Stimulated activated naive B cell treated with anti-CD40 and anti-IgM and Interleukin-4, amounts not matched to agents 10 μg/mL and 1 μg/mL and 100 μg/mL, for 72 hours (primary cell): ENCODE measurements at regions not wholly inside any gene's neighbourhood (a gene's known extent, or its start where the extent isn't known, plus 50 kb on each side); places are given as distances from the start of the nearest gene placed in this dataset.

Experiments used
- ATAC-seq, 2 donors: fragments of 150-1000 bp; cut with Tn5 transposase; replicated peaks; 2 replicates each; pipeline ENCODE4 v1.10.0; 2021; ENCODE audit warnings: moderate library complexity in 1 of 2
- DNase-seq: peaks from one replicate; pipeline ENCODE4 v3.0.0; 2021
- H3K27ac Mint-ChIP-seq: one replicate; pipeline ENCODE4 v1.8.0; 2022; ENCODE audit warnings: mild to moderate bottlenecking, mixed read lengths
- H3K27me3 Mint-ChIP-seq, 2 donors: one replicate each; pipeline ENCODE4 v1.8.0; 2022; ENCODE audit warnings: mixed read lengths in 2 of 2
- H3K36me3 Mint-ChIP-seq, 2 donors: one replicate each; pipeline ENCODE4 v1.8.0; 2022; ENCODE audit warnings: mixed read lengths in 2 of 2, mild to moderate bottlenecking in 1 of 2
- H3K4me1 Mint-ChIP-seq, 2 donors: one replicate each; pipeline ENCODE4 v1.8.0; 2022; ENCODE audit warnings: mixed read lengths in 2 of 2, mild to moderate bottlenecking in 1 of 2
- H3K4me3 Mint-ChIP-seq, 2 donors: one replicate each; pipeline ENCODE4 v1.8.0; 2022; ENCODE audit warnings: mild to moderate bottlenecking in 2 of 2, mixed read lengths in 2 of 2, moderate library complexity in 1 of 2
- H3K9me3 Mint-ChIP-seq, 2 donors: one replicate each; pipeline ENCODE4 v1.8.0; 2022; ENCODE audit warnings: mixed read lengths in 2 of 2, mild to moderate bottlenecking in 1 of 2

DNA sequence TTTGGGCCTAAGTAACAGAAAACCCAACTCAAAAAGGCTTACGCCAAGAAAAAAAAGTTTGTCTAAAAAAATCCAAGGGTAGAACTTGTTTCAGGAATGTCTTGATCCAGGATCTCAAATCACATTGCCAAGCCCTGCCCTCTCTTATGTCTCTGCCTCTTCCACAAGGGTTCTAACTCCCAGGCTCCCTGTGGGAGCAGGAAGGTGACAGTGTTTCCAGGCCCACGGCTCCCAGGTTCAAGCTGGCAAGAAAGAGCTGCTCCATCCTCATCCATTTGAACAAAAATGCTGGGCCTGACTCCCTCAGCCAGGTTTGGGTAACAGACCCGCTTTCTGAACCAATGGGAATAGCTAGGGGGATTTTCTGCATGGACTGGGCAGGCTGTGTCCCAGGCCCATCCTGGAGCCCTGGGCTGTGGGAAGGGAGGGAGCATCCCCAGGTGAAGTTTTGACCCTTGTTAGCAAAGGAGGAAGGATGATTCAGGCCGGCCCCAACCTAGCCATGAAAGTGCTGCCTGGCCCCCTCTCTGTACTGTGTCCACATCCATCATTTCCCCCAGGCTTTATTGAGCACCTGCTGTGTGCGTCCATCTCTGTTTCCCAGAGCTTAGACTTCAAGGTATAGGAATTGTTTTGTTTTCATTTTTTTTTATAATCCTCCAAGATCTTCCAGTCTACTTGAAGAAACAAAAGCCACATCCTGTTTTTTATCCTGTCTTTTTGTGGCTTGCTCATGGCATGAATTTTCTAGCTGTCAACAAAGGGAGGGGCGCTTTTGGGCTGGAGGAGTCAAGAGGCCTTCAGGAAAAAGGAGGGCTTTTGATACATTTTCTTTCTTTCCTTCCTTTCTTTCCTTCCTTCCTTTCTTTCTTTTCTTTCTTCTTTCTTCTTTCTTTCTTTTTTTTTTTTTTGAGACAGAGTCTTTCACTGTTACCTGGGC, 159.8 kb downstream of the TFAP2C start:
- Mint-ChIP-seq H3K27ac (no peak overlapping the region), H3K9me3 (peaks cover 0 to 2% of the 10 kb centered on the region in 2 donors), H3K27me3 (peaks cover under 1 to 1% of the 10 kb centered on the region in 2 donors), H3K36me3 (no peaks in the 10 kb centered on the region), H3K4me1 (no peaks in the 10 kb centered on the region), H3K4me3 (no peak overlapping the region)
- DNase-seq (no peak), ATAC-seq (no peak)

GRCh38 chr20:56793916-56794315, 164.8 kb downstream of the TFAP2C start:
- Mint-ChIP-seq H3K27ac (no peak overlapping the region), H3K4me3 (no peak overlapping the region)
- no peak for DNase-seq

DNA sequence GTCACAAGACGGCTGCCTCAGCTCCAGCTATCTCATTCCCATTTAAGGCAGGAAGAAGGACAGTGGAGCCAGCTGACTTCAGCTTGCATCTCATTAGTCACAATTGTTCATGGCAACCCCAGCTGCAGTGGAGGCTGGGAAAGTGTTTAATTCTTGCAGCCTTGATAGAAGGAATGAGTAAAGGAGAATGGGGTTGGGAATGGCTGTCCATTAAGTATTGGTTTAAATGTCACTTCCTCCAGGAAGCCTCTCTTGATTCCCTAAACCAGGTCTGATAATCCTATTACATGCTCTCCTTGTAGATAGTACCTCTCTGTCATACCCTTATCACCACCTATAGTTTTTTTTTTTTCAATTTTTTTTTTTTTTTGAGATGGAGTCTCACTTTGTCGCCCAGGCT, 166.4 kb downstream of the TFAP2C start:
- Mint-ChIP-seq H3K4me1 (no peaks in the 10 kb centered on the region), H3K4me3 (no peak overlapping the region), H3K9me3 (peaks cover 8 to 9% of the 10 kb centered on the region in 2 donors), H3K27ac (no peak overlapping the region), H3K36me3 (no peaks in the 10 kb centered on the region), H3K27me3 (peaks cover 10 to 11% of the 10 kb centered on the region in 2 donors)
- no peak for ATAC-seq
- no peak for DNase-seq

More at GRCh38 chr20:56793916-56794315, 164.8 kb downstream of the TFAP2C start:
- Mint-ChIP-seq H3K9me3 (peaks cover 6 to 8% of the 10 kb centered on the region in 2 donors), H3K4me1 (no peaks in the 10 kb centered on the region), H3K36me3 (no peaks in the 10 kb centered on the region), H3K27me3 (peaks cover 10 to 11% of the 10 kb centered on the region in 2 donors)
- ATAC-seq = no peak

GRCh38 chr20:56796345-56796744, 167.2 kb downstream of the TFAP2C start:
- Mint-ChIP-seq H3K36me3 (no peaks in the 10 kb centered on the region), H3K9me3 (peaks cover 8 to 9% of the 10 kb centered on the region in 2 donors), H3K4me3 (no peak overlapping the region), H3K27ac (no peak overlapping the region), H3K27me3 (peaks cover 14 to 15% of the 10 kb centered on the region in 2 donors), H3K4me1 (no peaks in the 10 kb centered on the region)
- ATAC-seq = no peak
- DNase-seq = no peak

GRCh38 chr20:56797023-56797422, 167.9 kb downstream of the TFAP2C start:
- Mint-ChIP-seq H3K9me3 (peaks cover 8 to 9% of the 10 kb centered on the region in 2 donors), H3K27me3 (peaks cover 14 to 15% of the 10 kb centered on the region in 2 donors), H3K4me1 (no peaks in the 10 kb centered on the region), H3K36me3 (no peaks in the 10 kb centered on the region), H3K4me3 (no peak overlapping the region), H3K27ac (no peak overlapping the region)
- DNase-seq = no peak
- no peak for ATAC-seq

DNA sequence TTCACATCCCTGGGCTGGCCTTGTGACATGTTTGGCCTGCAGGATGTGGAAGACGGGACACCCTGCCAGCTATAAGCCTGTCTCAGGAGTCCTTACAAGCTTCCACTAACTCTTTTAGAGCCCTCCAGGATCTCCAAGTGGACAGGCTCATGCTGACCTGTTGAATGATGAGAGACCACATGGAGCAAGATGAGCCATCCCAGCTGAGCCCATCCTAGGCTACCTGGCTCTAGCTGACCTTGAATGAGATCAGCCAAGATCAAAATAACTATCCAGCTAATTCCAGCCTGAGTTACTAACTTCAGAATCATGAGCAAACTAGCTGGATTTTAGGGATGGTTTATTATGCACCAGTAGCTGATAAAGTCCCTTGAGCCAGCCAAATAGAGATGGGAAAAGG, 169.5 kb downstream of the TFAP2C start:
- no peak for ATAC-seq
- DNase-seq = no peak
- H3K4me1 Mint-ChIP-seq = no peaks in the 10 kb centered on the region
- H3K27ac Mint-ChIP-seq = no peak overlapping the region
- peaks cover 14 to 15% of the 10 kb centered on the region in 2 donors for H3K27me3 Mint-ChIP-seq
- H3K4me3 Mint-ChIP-seq = no peak overlapping the region
- H3K9me3 Mint-ChIP-seq = peaks cover 7 to 9% of the 10 kb centered on the region in 2 donors
- no peaks in the 10 kb centered on the region for H3K36me3 Mint-ChIP-seq

GRCh38 chr20:56799187-56799586, 170.1 kb downstream of the TFAP2C start:
- Mint-ChIP-seq H3K36me3 (no peaks in the 10 kb centered on the region), H3K4me3 (no peak overlapping the region), H3K9me3 (peaks cover 7 to 9% of the 10 kb centered on the region in 2 donors), H3K27me3 (peaks cover 10 to 12% of the 10 kb centered on the region in 2 donors), H3K27ac (no peak overlapping the region), H3K4me1 (no peaks in the 10 kb centered on the region)
- ATAC-seq (no peak), DNase-seq (no peak)

GRCh38 chr20:56800088-56800487, 171.0 kb downstream of the TFAP2C start:
- no peak for DNase-seq
- no peaks in the 10 kb centered on the region for H3K36me3 Mint-ChIP-seq
- H3K27me3 Mint-ChIP-seq = peaks cover 8 to 9% of the 10 kb centered on the region in 2 donors
- H3K4me1 Mint-ChIP-seq = no peaks in the 10 kb centered on the region
- H3K4me3 Mint-ChIP-seq = no peak overlapping the region
- H3K27ac Mint-ChIP-seq = no peak overlapping the region
- H3K9me3 Mint-ChIP-seq = peaks cover 7 to 9% of the 10 kb centered on the region in 2 donors
- ATAC-seq = no peak

- H3K27me3 Mint-ChIP-seq = peaks cover 12 to 13% of the 10 kb centered on the region in 2 donors
- no peak for ATAC-seq
- H3K9me3 Mint-ChIP-seq = peaks cover 7 to 9% of the 10 kb centered on the region in 2 donors
- H3K4me3 Mint-ChIP-seq = no peak overlapping the region
- no peak for DNase-seq
- H3K27ac Mint-ChIP-seq = no peak overlapping the region
- no peaks in the 10 kb centered on the region for H3K36me3 Mint-ChIP-seq
- no peaks in the 10 kb centered on the region for H3K4me1 Mint-ChIP-seq
Observed at GRCh38 chr20:56801971-56802755, 173.1 kb downstream of the TFAP2C start.

DNA sequence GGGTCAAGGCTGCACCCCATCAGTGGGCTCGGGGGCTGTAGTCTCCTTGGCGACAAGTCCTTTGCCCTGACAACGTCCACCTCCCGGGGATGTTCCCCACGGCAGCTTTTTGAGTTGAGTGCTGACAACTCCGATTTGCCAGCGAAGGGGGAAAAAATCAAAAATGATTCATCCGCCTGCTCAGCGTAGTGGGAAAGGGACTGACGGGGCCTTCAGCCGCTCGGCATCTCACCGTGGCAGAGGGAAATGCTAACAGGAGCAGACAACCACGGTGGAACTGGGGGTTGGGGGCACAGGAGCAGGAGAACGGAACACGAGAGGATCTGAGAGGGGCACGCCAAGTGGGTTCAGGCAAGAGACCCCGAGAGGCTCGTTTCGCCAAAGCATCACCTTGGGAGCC, 173.7 kb downstream of the TFAP2C start:
- no peaks in the 10 kb centered on the region for H3K4me1 Mint-ChIP-seq
- no peak overlapping the region for H3K27ac Mint-ChIP-seq
- ATAC-seq (no peak), DNase-seq (no peak)
- H3K4me3 Mint-ChIP-seq = no peak overlapping the region
- H3K27me3 Mint-ChIP-seq = peaks cover 17 to 18% of the 10 kb centered on the region in 2 donors
- peaks cover 7 to 9% of the 10 kb centered on the region in 2 donors for H3K9me3 Mint-ChIP-seq
- no peaks in the 10 kb centered on the region for H3K36me3 Mint-ChIP-seq

DNA sequence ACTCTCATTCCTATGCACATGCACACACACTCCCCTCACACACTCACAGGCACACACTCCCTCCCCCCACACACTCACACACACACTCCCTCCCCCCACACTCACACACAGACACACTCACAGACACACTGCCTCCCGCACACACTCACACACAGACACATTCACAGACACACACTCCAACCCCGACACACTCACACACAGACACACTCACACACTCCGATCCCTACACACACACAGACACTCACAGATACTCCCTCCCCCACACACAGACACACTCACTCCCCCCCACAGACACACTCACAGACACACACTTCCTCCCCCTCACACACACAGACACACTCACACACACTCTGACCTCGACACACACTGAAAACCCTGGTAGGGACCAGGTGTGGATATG, 176.2 kb downstream of the TFAP2C start:
- DNase-seq (no peak), ATAC-seq (no peak)
- Mint-ChIP-seq H3K9me3 (no peaks in the 10 kb centered on the region), H3K4me3 (no peak overlapping the region), H3K27me3 (peaks cover 22 to 29% of the 10 kb centered on the region in 2 donors), H3K4me1 (no peaks in the 10 kb centered on the region), H3K27ac (no peak overlapping the region), H3K36me3 (no peaks in the 10 kb centered on the region)

DNA sequence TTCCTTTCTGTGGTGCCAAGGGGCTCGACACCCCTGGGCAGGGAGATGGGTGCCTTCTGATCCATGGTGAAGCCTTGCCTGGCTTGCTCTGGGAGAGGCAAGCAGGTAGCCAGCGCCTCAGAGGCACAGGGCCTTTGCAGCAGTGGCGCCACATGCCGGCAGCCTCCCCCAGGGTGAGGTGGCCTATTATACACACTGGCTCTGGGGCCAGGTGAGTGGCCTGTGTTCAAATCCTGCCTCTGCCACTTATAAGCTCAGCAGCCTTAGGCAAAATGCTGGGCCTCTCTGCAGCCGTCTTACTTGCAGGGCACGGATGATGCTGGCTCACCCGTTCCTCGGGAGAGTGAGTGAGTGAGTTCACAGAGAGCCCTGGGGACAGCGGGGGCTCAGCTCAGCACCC, 176.9 kb downstream of the TFAP2C start:
- DNase-seq = no peak
- no peaks in the 10 kb centered on the region for H3K4me1 Mint-ChIP-seq
- H3K9me3 Mint-ChIP-seq = peaks cover 0 to 1% of the 10 kb centered on the region in 2 donors
- no peak for ATAC-seq
- H3K27ac Mint-ChIP-seq = no peak overlapping the region
- no peaks in the 10 kb centered on the region for H3K36me3 Mint-ChIP-seq
- H3K4me3 Mint-ChIP-seq = peak overlapping the region in 1 of 2 donors; percentile 24
- peaks cover 19 to 25% of the 10 kb centered on the region in 2 donors for H3K27me3 Mint-ChIP-seq

DNA sequence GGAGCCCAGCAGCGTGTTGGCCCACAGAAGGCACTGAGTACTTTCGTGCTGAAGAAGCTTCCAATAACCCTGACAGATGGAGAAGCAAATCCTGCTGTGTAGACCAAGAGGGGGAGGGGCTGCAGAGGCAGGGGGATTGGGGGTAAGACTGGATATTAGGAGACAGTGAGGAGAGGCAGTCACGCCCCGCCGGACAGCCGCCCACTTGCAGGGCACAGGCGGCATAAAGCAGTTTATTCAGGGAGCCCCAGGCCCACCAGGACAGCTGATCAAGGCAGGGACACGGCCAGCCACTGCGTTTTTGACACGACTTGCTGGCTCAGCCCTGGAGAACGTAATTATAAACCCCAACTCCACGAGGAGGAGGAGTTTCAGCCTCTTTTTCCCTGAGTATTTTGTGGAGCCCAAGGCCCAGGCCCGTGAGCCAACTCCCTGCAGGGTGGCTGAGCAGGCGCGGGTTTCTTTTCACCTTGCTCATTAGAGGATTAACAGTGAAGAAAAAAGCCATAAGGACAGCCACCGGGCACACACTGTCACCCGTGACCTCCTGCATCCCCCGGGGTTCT, 177.9 kb downstream of the TFAP2C start:
- no peak for DNase-seq
- Mint-ChIP-seq H3K27me3 (peaks cover 24 to 29% of the 10 kb centered on the region in 2 donors), H3K4me1 (no peaks in the 10 kb centered on the region), H3K36me3 (no peaks in the 10 kb centered on the region), H3K9me3 (peaks cover 0 to 1% of the 10 kb centered on the region in 2 donors), H3K4me3 (no peak overlapping the region), H3K27ac (no peak overlapping the region)
- ATAC-seq = no peak

- ATAC-seq (no peak), DNase-seq (no peak)
- Mint-ChIP-seq H3K27ac (no peak overlapping the region), H3K27me3 (peaks cover 24 to 29% of the 10 kb centered on the region in 2 donors), H3K4me3 (no peak overlapping the region), H3K4me1 (no peaks in the 10 kb centered on the region), H3K36me3 (no peaks in the 10 kb centered on the region), H3K9me3 (peaks cover 5% of the 10 kb centered on the region in 2 donors)
Observed at GRCh38 chr20:56808117-56808725, 179.1 kb downstream of the TFAP2C start.
